Ovary (tissue), 3 donors: ENCODE measurements at regions not wholly inside any gene's neighbourhood (a gene's known extent, or its start where the extent isn't known, plus 50 kb on each side); places are given as distances from the start of the nearest gene placed in this dataset.

ENCODE experiments used
- CTCF ChIP-seq, 3 donors: fragments of 450-650 bp in 2 of 3; fragments of 200-600 bp in 1 of 3; IDR thresholded peaks; one replicate each; pipeline versions ENCODE4 v1.5.1 to v1.8.0; 2016 to 2022; ENCODE audit warnings: antibody characterized with exemption in 3 of 3, mild to moderate bottlenecking in 1 of 3
- POLR2A ChIP-seq: fragments of 450-650 bp; IDR thresholded peaks from one replicate; pipeline ENCODE4 v1.6.1; 2017; ENCODE audit warnings: antibody characterized with exemption, mild to moderate bottlenecking, moderate library complexity
- donor health status: DM: no; HTN: no; CAD: no.

- no peak for TF ChIP-seq POLR2A
- TF ChIP-seq CTCF (IDR thresholded peaks at IDR 0.05) = no peak
Observed at GRCh38 chr15:39393575-39394335, 187.1 kb upstream of the THBS1 start.
